HG03342 (cell line): ENCODE measurements at regions not wholly inside any gene's neighbourhood (a gene's known extent, or its start where the extent isn't known, plus 50 kb on each side); places are given as distances from the start of the nearest gene placed in this dataset.
"Not testable (repeated sequence)": the region's sequence is repeated elsewhere in the genome, so short reads cannot be mapped to it uniquely, and the experiment has no call there.

ENCODE experiments used
- ATAC-seq: cut with Tn5 transposase; IDR thresholded peaks from one replicate; pipeline ENCODE4 v1.9.1; 2021; ENCODE audit warnings: mild to moderate bottlenecking, moderate library complexity; ENCODE audit not compliant: unreplicated experiment

GRCh38 chr20:11976966-11977365, 59.3 kb downstream of the BTBD3 start:
- ATAC-seq = no peak

GRCh38 chr20:11978496-11978895, 60.8 kb downstream of the BTBD3 start:
- no peak for ATAC-seq

- peak; percentile 65 for ATAC-seq
Measured at GRCh38 chr20:11979306-11979990, 61.8 kb downstream of the BTBD3 start.

- no peak for ATAC-seq
Measured at GRCh38 chr20:11980263-11980662, 62.6 kb downstream of the BTBD3 start.

- no peak for ATAC-seq
Measured at GRCh38 chr20:11981366-11981947, 63.8 kb downstream of the BTBD3 start.

GRCh38 chr20:11982289-11982954, 64.7 kb downstream of the BTBD3 start:
- no peak for ATAC-seq

- ATAC-seq = no peak
Measured at GRCh38 chr20:11982955-11983470, 65.3 kb downstream of the BTBD3 start.

GRCh38 chr20:11986954-11987353, 69.3 kb downstream of the BTBD3 start:
- ATAC-seq = no peak

GRCh38 chr20:11987526-11987925, 69.8 kb downstream of the BTBD3 start:
- ATAC-seq = no peak

GRCh38 chr20:11989018-11989771, 71.5 kb downstream of the BTBD3 start:
- ATAC-seq = no peak

GRCh38 chr20:11992426-11992825, 74.7 kb downstream of the BTBD3 start:
- ATAC-seq = no peak

GRCh38 chr20:11993886-11994461, 76.3 kb downstream of the BTBD3 start:
- no peak for ATAC-seq

- no peak for ATAC-seq
Measured at GRCh38 chr20:11995805-11996567, 78.3 kb downstream of the BTBD3 start.

- ATAC-seq = not testable (repeated sequence)
Measured at GRCh38 chr20:12004776-12005175, 87.1 kb downstream of the BTBD3 start.

- peak; percentile 76 for ATAC-seq
Measured at GRCh38 chr20:12012241-12013222, 94.8 kb downstream of the BTBD3 start.

- no peak for ATAC-seq
Measured at GRCh38 chr20:12014276-12014675, 96.6 kb downstream of the BTBD3 start.

- no peak for ATAC-seq
Measured at GRCh38 chr20:12014736-12015135, 97.0 kb downstream of the BTBD3 start.

GRCh38 chr20:12016291-12016690, 98.6 kb downstream of the BTBD3 start:
- ATAC-seq = no peak

GRCh38 chr20:12019715-12020114, 102.0 kb downstream of the BTBD3 start:
- no peak for ATAC-seq
